Fibroblast of skin of scalp (primary cell): ENCODE measurements at regions not wholly inside any gene's neighbourhood (a gene's known extent, or its start where the extent isn't known, plus 50 kb on each side); places are given as distances from the start of the nearest gene placed in this dataset.
"Not testable (repeated sequence)": the region's sequence is repeated elsewhere in the genome, so short reads cannot be mapped to it uniquely, and the experiment has no call there.

Experiments used
- DNase-seq: peaks from one replicate; pipeline ENCODE4 v3.0.0-alpha.2; 2013

DNA sequence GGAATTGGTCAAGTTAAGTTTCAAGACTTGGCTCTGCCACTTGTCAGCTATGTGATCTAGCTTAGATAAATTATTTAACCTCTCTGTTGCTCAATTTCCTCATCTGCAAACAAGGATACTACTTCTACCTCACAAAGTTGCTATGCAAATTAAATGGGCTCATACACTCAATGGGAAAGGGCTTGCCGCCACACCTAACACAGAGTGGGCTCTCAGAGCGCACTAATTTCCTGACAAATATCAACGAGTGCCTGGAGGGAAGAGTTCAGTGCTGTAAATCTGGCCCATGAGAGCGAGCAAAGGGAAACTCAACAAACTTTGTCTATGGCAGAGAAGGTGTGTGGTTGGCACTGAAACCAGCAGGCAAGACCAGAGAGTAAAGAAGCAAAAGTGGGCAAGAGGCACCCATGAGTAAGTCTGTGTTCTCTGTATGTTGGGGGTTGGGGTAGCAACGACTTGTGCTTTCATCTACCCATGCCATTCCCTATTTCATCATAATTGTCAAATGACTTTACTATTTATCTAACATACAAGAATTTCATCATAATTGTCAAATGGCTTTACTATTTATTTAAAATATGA is 60.7 kb upstream of the PHF21A start:
- no peak for DNase-seq

DNA sequence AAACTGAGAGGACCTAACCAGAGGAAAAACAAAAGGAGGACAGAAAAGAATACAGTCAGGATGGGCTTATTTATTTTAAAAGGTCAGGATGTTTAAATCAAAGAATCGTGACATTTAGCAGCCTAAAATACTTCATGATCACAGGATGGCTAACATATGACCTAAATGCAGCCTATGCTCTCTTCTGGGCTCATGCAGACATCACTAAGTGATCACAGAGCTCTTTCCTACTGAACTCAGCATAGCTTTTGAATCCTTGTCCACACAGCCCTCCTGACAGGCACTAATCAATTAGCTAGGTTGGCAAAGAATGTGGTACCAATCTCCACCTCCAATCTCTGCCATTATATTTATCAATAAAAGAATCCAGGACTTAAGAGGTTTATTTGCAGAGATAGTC is 60.1 kb upstream of the PHF21A start:
- no peak for DNase-seq

DNA sequence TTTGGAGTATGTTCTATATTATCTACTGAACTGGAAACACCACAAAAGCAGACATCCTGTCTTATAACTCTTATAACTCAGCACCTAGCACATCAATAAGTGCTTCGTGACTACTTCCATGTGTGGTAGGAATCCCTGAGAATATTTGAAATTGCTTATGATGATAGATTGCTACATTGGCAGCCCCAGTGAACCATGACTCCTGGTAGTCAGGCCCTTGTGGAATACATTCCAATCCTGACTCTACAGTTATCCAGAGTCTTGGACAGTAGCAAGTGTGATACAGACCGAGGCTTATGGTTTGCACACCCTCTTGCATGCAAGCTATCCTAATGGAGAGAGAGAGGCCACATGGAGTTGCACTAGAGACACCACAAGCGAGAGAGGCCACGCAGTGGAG is 59.5 kb upstream of the PHF21A start:
- DNase-seq = peak; percentile 5

DNA sequence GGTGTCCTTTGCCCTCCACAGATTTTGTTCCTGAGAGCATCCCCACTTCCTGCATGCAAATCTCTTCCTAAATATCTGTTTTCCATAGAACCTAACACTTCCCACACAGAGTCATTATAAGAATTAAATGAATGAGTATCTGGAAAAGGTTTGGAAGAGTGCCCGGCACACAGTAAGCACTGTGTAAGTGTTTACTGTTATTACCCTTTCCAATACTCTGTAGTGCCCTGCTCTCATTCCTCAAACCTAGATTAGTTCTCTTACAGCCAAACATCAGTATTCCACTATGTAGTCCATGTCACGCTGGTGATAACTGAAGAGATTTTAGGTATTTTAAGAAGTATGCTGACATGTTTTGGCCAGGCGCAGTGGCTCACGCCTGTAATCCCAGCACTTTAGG is 57.3 kb upstream of the PHF21A start:
- no peak for DNase-seq

DNA sequence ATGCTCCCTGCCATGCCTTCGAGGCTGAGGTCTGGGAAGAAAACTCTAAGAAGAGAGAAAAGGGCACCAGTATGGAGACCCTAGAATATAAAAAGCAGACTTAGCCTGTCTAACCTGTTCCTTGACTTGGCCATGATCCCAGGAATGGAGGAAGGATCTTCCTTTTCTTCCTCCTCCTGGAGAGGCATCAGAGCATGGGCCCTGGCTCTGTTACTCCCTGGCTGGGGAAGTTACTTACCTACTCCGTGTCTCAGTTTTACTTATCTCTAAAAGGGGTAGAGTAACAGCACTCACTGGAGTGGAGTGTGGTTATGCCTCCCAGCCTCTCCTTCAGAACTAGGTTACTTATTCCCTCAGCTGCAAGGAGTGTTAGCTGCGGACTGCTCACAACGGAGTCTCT is 55.2 kb upstream of the PHF21A start:
- DNase-seq = no peak

DNA sequence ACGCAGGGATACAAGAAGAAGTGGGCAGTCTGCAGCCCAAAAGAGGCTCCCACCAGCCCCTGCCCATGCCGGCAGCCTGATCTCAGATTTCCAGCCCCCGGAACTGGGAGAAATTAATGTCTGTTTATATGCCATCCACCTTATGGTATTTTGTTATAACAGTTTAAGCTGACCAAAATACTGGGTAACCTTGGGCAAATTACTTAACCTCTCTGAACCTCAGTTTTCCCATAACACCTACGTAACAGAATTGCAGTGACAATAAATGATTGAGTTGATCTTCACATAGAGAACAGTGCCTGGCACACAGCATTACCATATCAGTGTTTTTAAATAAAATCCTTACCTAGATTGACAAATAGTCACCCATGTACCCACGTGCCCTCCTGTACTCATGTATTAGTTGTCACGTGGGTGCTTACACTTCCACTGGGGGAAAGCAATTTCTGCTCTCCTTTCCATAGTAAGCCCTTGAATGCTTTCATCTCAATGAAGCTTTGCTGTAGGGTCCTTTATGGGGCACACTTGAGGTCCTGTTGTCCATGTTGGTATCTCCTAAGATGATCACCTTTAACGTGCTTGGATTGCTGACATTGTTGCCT is 54.2 kb upstream of the PHF21A start:
- no peak for DNase-seq

DNA sequence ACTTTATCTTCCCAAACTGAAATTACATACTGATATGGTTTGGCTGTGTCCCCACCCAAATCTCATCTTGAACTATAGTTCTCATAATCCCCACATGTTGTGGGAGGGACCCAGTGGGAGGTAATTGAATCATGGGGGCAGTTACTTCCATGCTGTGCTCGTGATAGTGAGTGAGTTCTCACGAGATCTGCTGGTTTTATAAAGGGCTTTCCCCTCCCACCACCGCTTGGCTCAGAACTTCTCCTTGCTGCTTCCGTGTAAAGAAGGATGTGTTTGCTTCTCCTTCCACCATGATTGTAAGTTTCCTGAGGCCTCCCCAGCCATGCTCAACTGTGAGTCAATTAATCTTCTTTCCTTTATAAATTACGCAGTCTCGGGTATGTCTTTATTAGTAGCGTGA is 50.4 kb upstream of the PHF21A start:
- DNase-seq = not testable (repeated sequence)
